ENCODE measurements at regions not wholly inside any gene's neighbourhood (a gene's known extent, or its start where the extent isn't known, plus 50 kb on each side); places are given as distances from the start of the nearest gene placed in this dataset.
"Not testable (repeated sequence)": the region's sequence is repeated elsewhere in the genome, so short reads cannot be mapped to it uniquely, and the experiment has no call there.

DNA sequence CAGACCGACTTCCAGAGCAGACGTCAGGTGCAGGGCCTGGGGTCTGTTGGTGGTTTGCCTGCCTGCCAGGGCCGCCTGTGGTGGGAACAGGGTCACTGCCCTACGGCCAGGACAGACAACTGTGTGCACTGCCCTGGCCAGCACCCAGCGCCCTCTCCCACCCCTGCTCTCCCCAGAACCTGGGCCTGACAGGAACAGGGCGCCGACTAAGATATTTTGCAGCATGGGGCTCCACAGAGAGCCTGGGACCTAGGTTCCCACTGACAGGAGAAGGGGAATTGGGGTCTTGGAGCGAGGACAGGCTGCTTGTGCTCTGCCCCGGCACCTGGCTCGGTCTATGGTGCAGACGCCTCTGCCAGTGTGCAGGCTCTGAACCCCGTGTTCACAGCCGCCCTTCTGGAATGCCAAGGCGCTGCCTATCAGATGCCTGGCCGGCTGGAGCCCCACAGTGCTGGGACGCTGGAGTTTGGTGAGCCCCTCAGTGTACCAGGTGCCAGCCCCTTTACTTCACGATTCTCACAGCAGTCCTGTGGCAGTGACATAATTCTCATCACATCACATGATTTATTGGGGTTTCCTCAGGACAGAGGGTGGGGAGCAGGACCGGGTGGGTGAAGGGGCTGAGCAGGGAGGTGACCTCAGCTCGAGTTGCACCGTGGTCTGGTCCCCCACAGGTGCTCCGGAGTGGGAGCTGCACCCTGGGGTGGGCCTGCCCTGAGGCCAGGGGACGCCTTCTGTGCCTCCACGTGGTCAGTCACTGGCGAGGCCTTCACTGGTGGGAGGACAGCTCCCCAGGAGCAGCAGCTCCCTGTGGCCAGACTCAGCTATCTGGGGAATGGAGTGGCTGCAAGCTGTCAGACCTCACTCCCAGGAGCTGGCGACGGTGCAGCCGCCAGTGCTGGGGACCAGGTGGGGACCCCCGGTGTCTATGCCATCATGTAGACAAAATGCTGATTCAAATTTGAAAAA lies 113.8 kb upstream of the LRPAP1 start:
- no peak for DNase-seq

DNA sequence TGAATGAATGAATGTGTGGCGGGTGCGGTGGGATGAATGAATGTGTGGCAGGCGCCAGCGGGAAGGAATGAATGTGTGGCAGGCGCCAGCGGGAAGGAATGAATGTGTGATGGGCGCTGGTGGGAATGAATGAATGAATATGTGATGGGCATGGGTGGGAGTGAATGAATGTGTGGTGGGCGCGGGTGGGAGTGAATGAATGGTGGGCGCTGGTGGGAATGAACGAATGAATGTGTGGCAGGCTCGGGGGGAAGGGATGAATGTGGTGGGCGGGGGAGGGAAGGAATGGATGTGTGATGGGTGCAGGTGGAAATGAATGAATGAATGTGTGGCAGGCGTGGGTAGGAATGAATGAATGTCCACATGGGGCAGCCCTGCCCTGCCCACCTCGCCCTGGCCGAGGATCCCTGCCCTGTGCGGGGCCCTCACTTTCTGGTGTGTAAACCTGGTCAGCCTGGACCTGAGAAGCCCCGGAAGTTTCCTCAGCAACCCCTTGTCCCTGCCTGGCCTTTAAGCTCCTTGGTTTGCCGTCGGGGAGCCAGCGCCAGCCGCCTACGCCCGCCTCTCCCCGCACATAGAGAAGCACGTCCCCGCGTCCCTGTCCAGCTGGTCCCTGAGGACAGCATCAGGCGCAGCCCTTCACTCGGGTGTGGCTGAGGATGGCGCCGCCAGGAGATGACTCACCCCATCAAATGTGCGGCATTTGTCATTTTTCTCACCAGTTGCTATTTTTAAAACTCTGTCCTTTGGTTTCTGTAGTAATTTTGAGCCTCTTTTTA lies 112.8 kb upstream of the LRPAP1 start:
- no peak for DNase-seq

DNA sequence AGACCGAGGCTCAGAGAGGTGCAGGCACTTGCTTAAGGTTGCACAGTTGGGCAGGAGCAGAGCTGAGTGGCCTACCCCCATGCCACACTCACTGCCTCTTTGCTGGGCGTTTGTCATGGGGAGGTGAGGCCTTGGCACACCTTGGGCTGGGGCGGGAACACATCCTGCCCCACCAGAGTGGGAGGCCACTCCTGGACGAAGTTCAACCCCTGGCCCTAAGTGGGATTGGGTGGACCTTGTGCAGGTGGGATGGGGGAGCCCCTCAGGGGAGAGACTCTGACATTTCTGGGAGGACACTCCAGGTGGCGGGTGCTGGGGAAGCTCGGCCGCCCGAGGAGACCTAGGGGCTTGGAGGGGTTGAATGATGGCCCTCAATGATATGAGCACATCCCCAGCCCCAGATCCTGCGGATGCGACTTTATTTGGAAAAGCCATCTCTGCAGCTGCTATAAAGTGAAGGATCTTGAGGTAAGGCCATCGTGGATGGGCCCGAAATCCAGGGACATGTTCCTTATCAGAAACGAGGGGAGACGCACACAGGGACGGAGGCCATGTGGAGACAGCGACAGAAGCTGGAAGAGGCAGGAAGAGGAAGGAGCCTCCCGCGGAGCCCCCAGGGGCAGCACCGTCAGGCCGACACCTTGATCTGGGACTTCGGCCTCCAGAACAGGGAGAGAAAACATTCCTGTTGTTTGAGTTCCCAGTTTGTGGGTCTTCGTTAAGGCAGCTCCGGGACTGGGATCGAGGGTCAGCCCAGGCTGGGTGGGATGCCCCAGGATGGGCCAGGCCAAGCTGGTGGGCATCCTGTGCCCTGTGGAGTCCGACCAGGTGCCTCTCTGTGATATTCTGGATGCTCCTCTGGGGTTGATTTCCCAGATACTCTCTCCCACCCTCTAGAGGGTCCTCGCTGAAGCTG lies 111.6 kb upstream of the LRPAP1 start:
- no peak for DNase-seq

DNA sequence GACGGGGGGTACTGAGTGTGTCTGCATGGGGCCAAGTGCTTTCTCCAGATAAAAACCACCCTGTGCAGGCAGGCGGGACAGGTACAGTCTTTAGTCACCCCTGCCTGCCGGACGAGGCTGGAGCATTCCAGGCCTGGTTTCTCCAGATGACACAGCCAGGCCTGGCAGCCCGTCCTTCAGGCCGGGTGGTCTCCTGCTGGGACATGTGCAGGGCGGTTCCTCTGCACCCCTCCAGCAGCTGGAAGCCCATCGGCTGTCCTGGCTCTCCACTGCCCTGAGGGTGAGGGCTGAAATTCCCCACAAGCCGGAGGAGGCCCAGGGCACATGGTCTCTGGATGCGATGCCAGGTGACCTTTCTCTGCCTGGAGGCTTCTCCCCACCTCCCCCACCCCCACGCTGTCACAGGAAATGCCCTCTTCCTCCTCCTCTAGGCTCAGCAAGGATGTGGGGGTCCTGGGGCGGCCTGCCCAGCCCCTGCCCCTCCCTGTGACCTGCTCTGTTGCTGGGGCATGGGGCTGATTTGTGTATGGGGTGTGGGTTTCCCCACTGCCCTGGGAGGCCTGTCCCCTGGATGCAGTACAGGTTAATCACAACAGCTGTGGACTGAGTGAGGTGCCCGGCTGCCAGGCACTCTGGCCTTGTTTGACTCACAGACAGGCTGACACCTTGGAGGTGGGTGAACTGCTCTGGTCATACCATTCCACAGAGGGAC lies 110.7 kb upstream of the LRPAP1 start:
- no peak for DNase-seq

DNA sequence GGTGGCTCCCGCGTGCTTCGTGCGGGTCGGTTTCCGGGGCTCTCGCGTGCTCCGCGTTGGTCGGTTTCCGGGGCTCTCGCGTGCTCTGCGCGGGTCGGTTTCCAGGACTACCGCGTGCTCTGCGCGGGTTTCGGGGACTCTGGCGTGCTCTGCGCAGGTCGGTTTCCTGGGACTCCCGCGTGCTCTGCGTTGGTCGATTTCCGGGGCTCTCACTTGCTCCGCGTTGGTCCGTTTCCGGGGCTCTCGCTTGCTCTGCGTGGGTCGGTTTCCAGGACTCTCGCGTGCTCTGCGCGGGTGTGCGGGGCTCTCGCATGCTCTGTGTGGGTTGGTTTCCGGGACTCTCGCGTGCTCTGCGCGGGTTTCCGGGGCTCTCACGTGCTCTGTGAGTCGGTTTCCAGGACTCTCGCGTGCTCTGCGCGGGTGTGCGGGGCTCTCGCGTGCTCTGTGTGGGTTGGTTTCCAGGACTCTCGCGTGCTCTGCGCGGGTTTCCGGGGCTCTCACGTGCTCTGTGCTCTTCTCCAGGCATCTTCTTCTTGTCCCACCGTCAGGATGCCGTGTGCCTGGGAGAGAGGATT lies 109.9 kb upstream of the LRPAP1 start:
- DNase-seq: no peak

DNA sequence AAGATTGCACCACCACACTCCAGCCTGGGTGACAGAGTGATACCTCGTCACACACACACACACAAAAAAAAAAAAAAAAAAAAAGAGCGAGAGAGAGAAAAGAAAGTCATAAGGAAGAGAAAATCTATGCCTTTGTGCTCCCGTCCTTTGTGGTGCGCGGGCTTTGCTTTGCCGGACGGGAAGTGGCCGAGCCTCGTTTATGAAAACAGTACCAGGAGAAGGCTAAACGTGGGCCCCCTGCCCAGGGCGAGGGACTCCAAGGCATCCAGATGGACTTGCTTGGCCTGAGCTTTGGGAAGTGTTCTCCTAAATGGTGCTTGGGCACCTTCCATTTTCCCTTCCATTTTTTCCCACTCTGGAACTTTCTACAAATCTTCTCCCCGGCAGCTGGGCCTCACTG lies 109.3 kb upstream of the LRPAP1 start:
- DNase-seq: no peak

DNA sequence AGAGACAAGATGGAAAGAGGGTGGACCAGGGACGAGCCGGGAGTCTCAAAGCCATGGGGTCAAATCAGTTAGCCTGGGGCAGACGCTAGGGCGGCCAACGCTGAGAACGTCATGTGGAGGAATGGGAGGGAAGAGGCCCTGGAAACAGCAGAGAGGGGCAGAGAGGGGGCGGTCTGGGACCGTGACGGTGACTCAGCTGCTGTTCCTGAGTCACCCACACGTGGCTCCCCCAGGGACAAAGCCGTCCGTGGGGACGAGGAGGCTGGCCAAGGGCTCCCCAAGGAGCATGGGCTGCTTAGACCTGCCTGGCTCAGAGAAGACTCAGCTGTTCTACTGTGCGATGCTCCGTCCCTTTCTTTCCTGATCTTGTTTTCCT lies 108.4 kb upstream of the LRPAP1 start:
- no peak for DNase-seq

DNA sequence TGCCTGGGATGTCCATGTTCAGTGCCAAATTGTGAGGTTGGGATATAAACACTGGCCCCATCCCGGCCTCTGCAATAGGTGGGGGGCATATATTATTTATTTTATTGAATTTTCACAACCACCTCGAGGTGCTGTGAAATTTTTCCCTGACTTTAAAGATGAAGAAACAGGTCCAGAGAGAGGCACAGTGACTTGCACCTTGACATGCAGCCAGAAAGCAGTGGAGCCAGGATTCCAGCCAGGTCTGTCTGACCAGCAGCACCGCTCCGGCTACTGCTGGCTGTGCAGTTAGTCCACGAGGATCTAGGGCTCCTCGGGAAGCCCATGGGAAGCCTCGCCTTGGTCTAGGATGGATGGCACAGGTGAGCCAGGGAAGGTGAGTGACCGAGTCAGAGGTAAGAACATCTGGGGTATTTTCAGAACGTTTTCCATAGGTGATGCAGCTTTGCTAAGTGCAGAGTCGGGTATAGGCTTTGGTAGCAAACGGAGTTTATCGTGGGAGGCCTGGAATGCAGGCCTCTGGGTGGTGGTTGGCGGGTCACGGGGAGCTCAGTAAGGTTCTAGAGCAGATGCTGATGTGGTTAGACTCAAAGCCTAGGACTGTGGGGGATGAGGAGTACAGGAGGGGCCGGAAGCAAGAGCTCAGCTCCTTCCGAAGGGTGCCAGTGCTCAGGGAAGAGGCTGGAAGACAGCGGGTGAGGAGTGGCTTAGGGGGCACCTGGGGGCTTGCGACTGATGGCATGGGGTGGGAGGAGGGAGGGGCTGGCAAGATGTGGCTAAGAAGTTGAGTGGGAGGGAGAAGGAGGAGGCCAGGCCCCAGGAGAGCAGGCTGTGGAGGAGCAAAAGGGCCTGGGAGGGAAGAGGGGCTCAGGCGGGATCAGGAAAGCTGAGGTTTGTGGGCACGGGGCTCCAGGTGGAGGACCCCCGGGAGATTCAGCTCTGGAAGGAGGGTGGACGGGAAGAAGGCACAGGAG lies 107.7 kb upstream of the LRPAP1 start:
- DNase-seq: no peak

DNA sequence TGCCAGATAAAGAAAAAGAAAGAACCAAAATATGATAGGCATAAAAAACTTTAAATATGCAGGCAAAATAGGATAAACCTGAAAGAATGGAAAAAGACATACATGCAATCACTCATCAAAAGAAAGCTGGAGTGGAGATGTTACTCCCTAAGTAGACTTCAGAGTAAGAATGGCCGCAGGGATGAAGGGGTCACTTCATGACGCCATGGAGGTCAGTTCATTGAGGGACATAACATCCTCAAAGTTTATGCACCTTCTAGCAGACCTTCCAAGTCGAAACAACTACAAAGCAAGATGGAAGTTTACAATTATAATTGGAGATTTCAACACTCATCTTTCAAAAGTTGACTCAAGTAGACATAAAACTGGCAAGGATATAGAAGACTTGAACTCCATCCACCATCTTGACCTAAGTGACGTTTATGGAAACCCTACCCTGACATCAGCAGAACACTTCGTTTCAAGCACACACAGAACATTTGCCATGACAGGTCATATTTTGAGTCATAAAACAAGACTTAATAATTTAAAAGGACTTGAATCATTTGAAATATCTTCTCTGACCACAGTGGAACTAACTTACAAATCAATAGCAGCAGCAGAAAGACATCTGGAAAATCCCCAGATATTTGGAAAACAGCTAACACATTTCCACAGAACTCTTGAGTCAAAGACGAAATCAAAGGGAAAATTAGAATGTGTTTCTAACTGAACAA lies 106.0 kb upstream of the LRPAP1 start:
- DNase-seq: no peak

DNA sequence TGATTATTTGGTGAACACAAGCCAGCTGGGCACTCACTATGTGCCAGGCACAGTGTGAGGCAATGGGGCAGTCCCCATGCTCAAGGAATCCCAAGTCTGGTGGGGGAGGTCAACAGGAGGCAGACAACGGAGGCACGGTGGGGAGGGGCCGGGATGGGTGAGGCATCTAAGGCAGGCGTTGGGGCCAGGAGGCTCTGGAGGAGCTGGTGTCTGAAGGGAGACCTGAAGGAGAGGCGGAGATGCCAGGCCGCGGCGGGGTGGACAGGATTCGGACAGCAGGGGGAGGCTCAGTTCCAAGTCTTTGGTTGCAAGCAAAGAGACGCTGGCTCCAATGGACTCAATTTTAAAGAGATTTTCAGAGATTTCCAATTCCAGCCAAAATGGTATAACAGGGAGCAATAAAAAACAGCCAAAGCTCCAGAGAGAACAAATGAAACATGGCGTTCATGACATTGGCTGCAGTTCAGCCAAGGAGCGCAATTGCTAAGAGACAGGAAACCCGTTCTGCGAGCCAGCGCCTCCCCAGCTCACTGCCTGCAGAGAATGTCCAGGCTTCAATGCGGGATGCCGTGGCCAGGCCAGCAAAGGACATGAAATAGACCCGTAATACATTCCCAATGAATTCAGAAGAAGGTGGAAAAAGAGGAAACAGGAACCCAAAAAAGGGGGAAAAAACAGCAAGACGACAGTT lies 105.2 kb upstream of the LRPAP1 start:
- DNase-seq: no peak

DNA sequence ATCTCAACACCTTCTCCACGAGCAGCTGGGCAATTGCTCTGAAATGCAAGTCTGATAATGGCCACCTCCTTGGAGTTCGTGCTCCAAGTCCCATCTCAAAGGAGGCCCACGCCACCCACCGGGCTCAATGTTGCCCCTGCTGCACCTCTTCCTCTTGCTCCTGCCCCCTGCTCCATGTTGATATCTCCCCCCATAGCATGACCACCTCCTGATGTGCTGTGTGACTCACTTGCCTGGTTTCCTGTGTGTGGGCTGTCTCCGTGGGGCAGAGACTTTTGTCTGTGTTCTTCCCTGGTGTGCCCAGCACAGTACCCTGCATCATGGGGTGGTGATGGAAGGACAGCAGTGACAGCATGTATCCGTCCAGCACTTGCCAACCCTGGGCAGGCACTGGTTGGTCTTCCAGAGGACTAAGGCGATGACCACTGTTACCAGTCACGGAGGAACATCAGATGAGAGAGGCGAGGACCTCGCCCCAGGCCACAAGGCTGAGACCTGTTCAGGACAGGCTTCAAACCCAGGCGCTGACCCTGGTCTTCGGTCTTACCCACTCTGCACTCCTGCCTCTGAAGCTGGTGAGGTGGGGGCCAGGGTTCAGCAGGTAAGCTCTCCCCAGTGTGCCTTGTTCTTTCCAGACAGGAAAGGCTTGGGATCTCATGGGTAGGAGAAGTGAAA lies 104.6 kb upstream of the LRPAP1 start:
- no peak for DNase-seq

DNA sequence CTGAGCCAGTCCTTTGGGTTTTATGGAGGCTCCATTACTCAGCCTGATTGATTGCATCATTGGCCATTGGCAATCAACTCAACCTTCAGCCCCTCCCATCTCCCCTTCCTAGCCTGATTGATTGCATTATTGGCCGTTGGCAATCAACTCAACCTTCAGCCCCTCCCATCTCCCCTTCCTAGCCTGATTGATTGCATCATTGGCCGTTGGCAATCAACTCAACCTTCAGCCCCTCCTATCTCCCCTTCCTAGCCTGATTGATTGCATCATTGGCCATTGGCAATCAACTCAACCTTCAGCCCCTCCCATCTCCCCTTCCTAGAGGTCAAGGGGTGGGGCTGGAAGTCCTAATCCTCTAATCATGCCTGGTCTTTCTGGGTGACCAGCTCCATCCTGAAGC lies 103.8 kb upstream of the LRPAP1 start:
- DNase-seq: not testable (repeated sequence)

DNA sequence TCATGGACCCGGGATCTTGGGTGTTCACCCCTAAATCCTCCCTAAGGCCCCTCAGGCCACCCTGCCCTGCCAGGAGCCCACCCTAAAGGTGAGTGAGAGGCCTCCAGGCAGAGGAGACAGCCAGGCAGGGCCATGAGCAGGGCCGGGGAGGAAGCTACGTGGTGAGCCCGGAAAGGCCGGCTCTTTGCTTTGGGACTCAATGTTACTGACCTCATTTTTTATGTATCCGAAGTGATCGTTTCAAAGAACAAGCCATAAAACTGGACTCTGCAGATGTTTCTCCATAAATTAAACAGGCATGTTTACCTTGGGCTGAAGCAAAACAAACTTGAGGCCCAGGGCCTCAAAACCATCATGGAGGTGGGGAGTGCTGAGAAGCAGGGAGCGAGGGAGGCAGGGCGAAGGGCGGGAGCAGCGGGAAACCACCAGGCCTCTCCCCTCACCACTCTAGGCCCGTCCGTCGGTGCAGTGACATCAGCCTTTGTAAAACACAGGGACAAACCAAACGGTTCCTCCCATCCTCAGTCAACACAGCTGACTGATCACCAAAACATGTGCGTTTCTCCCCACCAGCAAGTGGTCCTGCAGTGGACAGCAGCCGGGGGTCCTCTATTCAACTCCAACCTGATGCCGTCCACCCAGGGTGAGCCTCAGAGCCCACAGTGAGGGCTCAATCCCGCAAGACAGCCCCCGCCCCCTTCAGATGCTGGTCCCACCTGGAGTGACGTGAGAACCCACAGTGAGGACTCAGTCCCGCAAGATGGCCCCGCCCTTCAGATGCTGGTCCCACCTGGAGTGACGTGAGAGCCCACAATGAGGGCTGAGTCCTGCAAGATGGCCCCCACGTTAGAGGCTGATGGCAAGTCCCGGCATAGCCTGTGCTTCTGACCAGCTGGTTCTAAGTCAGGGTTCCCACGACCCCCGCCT lies 102.9 kb upstream of the LRPAP1 start:
- DNase-seq: no peak

DNA sequence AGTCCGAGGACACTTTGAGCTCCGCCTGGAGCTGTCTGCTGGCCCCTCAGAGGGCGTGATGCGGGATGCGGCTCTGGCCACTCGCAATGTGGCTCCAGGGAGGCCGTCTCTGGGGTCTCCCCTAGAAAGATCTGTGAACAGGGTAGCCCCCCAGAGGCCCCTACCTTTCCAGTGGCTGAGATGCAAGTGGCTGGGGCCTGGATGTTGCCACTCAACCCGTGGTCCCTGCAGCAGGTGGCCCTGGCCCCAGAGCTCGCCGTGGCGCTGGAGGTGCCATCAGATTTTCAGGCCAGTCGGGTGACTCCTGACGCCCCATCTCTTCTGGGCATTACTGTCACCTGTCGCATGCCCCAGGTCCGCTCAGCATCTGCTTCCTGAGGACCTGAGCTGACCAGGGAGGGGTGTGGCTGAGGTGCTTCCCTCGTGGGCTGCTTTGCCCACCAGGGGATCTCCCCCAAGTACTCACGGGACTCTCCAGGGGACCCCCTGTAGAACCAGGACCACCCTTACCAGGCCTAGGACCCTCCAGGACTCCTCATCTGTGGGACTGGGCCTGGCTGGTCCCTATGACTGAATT lies 102.1 kb upstream of the LRPAP1 start:
- no peak for DNase-seq

DNA sequence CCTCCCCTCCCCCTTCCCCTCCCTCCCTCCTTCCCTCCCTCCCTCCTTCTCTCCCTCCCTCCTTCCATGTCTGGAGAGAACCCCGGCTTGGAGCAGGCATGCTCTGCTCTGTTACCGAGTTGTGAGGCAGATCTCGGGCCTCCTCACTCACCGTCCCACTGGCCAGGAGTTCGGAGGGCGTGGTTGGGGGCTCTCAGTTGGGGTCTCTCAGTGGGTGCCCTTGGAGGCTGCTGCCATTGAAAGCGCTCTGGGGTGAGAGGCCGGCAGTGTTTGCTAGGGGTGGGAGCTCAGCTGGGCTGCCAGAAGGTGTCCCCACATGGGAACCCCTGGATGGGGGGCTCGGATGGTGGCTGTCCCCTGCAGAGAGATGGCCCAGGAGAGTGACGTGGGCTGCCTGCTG lies 101.1 kb upstream of the LRPAP1 start:
- DNase-seq: not testable (repeated sequence)

DNA sequence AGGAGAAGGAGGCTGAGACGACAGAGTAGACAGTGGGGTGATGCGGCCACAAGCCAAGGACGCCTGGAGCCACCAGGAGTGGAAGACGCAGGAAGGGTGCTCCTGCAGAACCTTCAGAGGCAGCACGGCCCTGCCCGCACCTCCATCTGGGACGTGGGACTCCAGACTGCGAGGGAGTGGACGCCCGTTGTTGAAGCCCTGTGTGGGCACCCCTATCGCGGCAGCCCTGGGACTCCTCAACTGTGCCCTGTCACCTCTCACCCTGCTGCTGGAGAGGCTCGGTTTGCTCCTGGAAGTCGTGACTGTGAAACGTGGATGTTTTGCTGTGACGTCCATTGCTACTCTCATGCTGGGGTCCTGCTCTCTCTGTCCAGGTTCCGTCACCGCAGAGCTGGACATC lies 100.6 kb upstream of the LRPAP1 start:
- not testable (repeated sequence) for DNase-seq

Measured in NCI-H1694 (cell line).